AG04450 (cell line): ENCODE measurements at regions not wholly inside any gene's neighbourhood (a gene's known extent, or its start where the extent isn't known, plus 50 kb on each side); places are given as distances from the start of the nearest gene placed in this dataset.

Source experiments
- CTCF ChIA-PET: fragments of 300-600, 350-600 bp; formaldehyde crosslinking; extraction: SDS; loops from one replicate; lab custom pipeline; 2022; ENCODE audit warnings: antibody characterized with exemption, inconsistent platforms; lab: Charles Lee
- POLR2A ChIA-PET: fragments of 350-600 bp; formaldehyde crosslinking; extraction: SDS; loops from one replicate; lab custom pipeline; 2021; ENCODE audit warnings: antibody characterized with exemption, inconsistent platforms; lab: Yijun Ruan, JAX
- DNase-seq: peaks from one replicate; pipeline ENCODE4 v3.0.0-alpha.2; 2011; ENCODE audit warnings: low read depth, low spot score
- H3K27ac ChIP-seq: one replicate; pipeline ENCODE4 v1.5.1; 2012; ENCODE audit warnings: low read depth, low read length, control low read depth
- H3K27me3 ChIP-seq: one replicate; pipeline ENCODE4 v1.6.0; 2012; ENCODE audit warnings: low read length; ENCODE audit not compliant: control insufficient read depth, insufficient read depth
- H3K4me3 ChIP-seq: 2 replicates; pipeline ENCODE4 v1.5.1; 2011; ENCODE audit warnings: mild to moderate bottlenecking, low read depth, low read length, control low read depth
- H3K9me3 ChIP-seq: 2 replicates; pipeline ENCODE4 v1.5.1; 2012; ENCODE audit warnings: low read length; ENCODE audit not compliant: control insufficient read depth, insufficient read depth
- TF ChIP-seq, protein P1 (sequence below): IDR thresholded peaks from 2 replicates; pipeline ENCODE4 v1.5.1; 2011; ENCODE audit warnings: low read depth, low read length, control low read depth, inconsistent platforms

DNA sequence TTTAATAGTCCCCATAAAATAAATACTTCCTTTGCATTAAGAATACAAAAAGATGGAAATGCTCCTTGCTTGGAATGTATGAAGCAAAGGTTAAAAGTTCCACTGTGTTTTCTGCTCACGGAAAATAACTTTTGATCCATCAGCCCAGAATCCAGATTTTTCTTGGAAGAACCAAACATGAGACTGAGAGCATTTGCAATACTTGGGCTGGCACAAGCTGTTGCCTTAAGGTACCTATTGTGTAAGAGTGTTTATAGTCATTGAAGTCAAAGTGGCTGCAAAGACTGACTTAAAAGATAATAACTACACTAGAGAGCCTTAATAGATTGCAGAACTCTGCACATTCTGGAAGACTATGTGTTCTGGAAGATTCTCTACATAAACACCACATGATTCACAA lies 281.4 kb downstream of the RAB28 start:
- no peaks in the 10 kb centered on the region for H3K9me3 ChIP-seq
- no peak overlapping the region for H3K27ac ChIP-seq
- H3K4me3 ChIP-seq: no peak overlapping the region
- no peaks in the 10 kb centered on the region for H3K27me3 ChIP-seq
- POLR2A ChIA-PET: no interaction called here
- TF ChIP-seq, protein P1, sequence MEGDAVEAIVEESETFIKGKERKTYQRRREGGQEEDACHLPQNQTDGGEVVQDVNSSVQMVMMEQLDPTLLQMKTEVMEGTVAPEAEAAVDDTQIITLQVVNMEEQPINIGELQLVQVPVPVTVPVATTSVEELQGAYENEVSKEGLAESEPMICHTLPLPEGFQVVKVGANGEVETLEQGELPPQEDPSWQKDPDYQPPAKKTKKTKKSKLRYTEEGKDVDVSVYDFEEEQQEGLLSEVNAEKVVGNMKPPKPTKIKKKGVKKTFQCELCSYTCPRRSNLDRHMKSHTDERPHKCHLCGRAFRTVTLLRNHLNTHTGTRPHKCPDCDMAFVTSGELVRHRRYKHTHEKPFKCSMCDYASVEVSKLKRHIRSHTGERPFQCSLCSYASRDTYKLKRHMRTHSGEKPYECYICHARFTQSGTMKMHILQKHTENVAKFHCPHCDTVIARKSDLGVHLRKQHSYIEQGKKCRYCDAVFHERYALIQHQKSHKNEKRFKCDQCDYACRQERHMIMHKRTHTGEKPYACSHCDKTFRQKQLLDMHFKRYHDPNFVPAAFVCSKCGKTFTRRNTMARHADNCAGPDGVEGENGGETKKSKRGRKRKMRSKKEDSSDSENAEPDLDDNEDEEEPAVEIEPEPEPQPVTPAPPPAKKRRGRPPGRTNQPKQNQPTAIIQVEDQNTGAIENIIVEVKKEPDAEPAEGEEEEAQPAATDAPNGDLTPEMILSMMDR: no peak
- no peak for DNase-seq
- CTCF ChIA-PET: no interaction called here

GRCh38 chr4:13201241-13201640 lies 282.9 kb downstream of the RAB28 start:
- no peak overlapping the region for H3K27ac ChIP-seq
- no peaks in the 10 kb centered on the region for H3K9me3 ChIP-seq
- ChIA-PET POLR2A (no interaction called here), CTCF (interaction anchor here (0.6 kb wide), 1 partner anchor 71 kb away, joined by 3 read pairs; no protein-coding TSS in a partner anchor)
- TF ChIP-seq, protein P1: no peak
- H3K27me3 ChIP-seq: no peaks in the 10 kb centered on the region
- no peak for DNase-seq
- no peak overlapping the region for H3K4me3 ChIP-seq

GRCh38 chr4:13196721-13197120 lies 287.4 kb downstream of the RAB28 start:
- Histone ChIP-seq H3K9me3 (no peaks in the 10 kb centered on the region), H3K27me3 (no peaks in the 10 kb centered on the region), H3K27ac (no peak overlapping the region), H3K4me3 (no peak overlapping the region)
- ChIA-PET CTCF (no interaction called here), POLR2A (no interaction called here)
- DNase-seq: no peak
- TF ChIP-seq, protein P1: no peak

DNA sequence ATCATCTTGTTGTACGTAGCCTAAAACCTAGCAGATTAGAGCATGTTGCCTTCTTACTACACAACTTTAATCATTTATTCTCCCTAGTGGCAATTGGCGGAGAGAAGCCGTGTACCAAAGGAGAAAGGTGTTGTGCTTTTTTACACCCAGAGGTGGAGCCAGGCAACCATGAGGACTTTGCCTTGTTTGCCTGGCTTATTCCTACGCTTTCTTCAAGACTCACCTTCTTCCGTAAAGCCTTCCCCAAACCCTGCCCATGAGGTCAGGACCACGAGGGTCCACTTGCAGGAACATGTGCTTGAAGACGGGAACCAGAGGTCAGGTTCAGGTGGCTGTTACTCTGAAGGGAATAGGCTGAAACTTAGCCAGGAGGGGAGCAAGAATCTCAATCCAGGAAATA lies 290.5 kb downstream of the RAB28 start:
- ChIA-PET POLR2A (no interaction called here), CTCF (no interaction called here)
- TF ChIP-seq, protein P1: no peak
- no peaks in the 10 kb centered on the region for H3K27me3 ChIP-seq
- H3K27ac ChIP-seq: no peak overlapping the region
- no peaks in the 10 kb centered on the region for H3K9me3 ChIP-seq
- no peak for DNase-seq
- no peak overlapping the region for H3K4me3 ChIP-seq

- ChIA-PET CTCF (no interaction called here), POLR2A (no interaction called here)
Observed at GRCh38 chr4:13190093-13190721, 293.9 kb downstream of the RAB28 start.

More at GRCh38 chr4:13190093-13190721, 293.9 kb downstream of the RAB28 start:
- Histone ChIP-seq H3K27me3 (no peaks in the 10 kb centered on the region), H3K27ac (no peak overlapping the region), H3K9me3 (no peaks in the 10 kb centered on the region), H3K4me3 (no peak overlapping the region)
- TF ChIP-seq, protein P1: no peak
- no peak for DNase-seq
